Epithelial cell of esophagus (primary cell): ENCODE measurements at regions not wholly inside any gene's neighbourhood (a gene's known extent, or its start where the extent isn't known, plus 50 kb on each side); places are given as distances from the start of the nearest gene placed in this dataset.

Experiments used
- DNase-seq: peaks from one replicate; pipeline ENCODE4 v3.0.0; 2010; ENCODE audit warnings: low read depth
- H3K4me3 ChIP-seq: 2 replicates; pipeline ENCODE4 v1.5.1; 2011; ENCODE audit warnings: mild to moderate bottlenecking, low read length, control low read depth
- TF ChIP-seq, protein P1 (sequence below): IDR thresholded peaks from 2 replicates; pipeline ENCODE4 v1.5.1; 2011; ENCODE audit warnings: low read depth, mild to moderate bottlenecking, low read length, control low read depth, inconsistent platforms; ENCODE audit not compliant: insufficient read depth; ENCODE audit errors: missing control alignments

DNA sequence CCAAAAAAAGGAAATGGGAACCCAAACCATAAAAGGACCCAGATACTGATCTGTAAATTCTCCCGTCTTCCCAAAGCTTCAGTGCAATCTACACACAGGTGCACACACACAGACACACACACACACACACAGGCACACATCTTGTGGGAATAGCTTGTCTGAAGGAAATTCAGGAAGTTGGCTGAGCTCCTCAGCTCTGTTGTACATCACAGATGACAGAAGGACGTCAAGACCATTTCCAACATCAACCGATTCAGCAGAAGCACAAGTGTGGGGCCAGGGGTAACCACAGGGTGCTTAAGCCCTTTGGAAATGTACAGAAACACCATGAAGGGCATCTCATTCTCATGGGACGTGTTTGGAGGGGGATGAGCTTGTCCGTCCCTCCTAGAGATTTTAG is 498.1 kb upstream of the PSMD7 start:
- H3K4me3 ChIP-seq = no peak overlapping the region
- TF ChIP-seq, protein P1, sequence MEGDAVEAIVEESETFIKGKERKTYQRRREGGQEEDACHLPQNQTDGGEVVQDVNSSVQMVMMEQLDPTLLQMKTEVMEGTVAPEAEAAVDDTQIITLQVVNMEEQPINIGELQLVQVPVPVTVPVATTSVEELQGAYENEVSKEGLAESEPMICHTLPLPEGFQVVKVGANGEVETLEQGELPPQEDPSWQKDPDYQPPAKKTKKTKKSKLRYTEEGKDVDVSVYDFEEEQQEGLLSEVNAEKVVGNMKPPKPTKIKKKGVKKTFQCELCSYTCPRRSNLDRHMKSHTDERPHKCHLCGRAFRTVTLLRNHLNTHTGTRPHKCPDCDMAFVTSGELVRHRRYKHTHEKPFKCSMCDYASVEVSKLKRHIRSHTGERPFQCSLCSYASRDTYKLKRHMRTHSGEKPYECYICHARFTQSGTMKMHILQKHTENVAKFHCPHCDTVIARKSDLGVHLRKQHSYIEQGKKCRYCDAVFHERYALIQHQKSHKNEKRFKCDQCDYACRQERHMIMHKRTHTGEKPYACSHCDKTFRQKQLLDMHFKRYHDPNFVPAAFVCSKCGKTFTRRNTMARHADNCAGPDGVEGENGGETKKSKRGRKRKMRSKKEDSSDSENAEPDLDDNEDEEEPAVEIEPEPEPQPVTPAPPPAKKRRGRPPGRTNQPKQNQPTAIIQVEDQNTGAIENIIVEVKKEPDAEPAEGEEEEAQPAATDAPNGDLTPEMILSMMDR = no peak
- DNase-seq = no peak

DNA sequence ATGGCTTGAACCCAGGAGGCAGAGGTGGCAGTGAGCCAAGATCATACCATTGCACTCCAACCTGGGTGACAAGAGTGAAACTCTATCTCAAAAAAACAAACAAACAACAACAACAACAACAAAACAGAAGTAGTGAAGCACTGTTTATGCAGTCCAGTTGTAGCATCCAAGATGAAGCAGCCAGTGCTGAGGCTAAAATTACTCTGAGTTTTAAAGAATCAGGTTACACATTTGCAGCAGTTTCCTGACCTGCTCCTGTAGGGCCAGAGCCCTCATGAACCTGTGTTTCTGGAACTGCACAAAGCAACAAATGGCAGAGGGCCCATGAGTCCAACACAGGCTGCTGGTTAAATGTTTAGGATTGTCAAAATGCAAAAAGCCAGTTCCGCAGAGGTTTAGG is 499.5 kb upstream of the PSMD7 start:
- TF ChIP-seq, protein P1 = no peak
- DNase-seq = no peak
- no peak overlapping the region for H3K4me3 ChIP-seq

DNA sequence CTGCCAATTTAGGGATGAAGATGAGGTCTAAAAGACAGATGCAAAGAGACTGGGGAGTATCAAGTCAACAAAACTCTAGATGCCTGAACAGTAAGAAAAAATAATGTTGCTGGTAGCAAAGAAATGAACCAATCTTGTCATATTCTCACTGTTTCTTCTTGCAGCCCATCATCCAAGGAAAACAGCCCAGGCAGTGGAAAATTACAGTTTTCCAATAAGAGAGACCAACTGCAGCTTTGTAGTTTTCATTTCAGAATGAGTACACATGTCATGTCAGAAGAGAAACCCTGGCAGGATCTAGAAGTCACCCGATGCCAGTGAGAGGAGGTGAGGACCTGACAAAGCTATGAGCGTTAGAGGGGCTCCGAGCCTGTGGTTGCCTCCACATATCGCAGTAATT is 500.4 kb upstream of the PSMD7 start:
- DNase-seq = no peak
- TF ChIP-seq, protein P1 = no peak
- H3K4me3 ChIP-seq = no peak overlapping the region

DNA sequence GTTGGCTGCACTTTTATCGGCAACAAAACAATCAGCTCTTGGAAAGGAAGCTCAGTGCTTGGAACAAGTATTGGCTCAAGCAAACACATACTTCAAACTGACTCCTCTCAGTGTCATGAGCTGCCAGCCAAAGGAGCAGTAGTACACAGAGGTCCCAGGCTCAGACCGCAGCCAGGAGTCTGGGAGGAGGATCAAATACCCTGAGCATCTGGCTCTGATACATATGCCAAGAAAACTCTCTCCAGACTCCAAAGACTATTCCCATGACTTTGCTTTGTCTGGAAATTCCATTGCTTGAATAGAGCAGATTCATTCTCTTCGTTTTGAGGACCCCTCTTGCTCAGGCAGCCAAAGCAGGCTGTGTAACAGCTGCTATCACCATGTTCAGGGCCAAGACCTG is 501.6 kb upstream of the PSMD7 start:
- DNase-seq = no peak
- H3K4me3 ChIP-seq = no peak overlapping the region
- TF ChIP-seq, protein P1 = no peak

DNA sequence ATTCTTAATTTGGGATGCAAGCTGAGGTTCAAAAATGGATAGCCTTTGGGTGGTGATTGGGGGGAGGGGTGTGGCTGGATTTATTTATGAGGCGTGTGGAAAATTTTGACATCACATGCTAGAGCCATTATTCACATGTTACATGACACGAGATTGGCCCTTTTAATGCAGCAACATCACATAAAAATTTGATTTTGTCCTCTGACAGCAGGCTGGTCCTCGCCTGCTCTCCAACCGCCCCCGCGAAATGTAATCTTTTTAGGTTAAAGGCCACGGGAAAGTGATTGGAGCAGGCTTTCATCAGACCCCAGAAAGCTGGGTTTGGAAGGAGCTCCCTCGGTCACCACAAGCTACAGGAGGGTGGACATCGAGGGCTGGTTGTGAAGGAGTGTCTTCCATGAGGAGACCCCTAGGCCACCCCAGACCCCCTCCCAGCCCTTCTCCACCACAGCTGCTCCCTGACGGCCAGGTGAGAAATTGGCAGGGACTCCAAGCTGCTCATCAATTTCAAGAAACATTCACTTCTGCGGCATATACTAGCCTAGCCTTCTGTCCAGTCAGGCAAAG is 502.7 kb upstream of the PSMD7 start:
- no peak for DNase-seq
- TF ChIP-seq, protein P1 = no peak
- no peak overlapping the region for H3K4me3 ChIP-seq

DNA sequence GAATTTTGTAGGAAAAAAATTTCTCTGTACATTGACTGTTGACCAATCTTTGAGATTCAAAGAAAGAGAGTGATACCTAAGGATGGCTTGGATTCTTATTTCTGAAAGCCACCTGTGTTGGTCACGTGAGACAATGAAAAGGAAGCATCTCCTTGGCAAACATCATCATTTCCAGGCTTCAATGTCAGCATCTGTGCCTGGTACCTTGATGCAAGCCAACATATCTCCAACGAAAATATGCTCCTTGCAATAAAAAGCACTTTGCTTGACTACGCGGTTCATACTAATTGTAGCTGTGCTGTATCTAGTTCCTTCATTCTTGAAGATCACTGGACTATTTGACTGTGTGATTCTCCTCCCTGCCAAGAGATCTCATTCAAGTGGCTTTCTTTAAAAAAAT is 503.4 kb upstream of the PSMD7 start:
- TF ChIP-seq, protein P1 = no peak
- no peak overlapping the region for H3K4me3 ChIP-seq

More for the DNA sequence above, 503.4 kb upstream of the PSMD7 start:
- no peak for DNase-seq
